ENCODE measurements at regions not wholly inside any gene's neighbourhood (a gene's known extent, or its start where the extent isn't known, plus 50 kb on each side); places are given as distances from the start of the nearest gene placed in this dataset.

- H3K4me1 Mint-ChIP-seq (ENCODE audit: low read depth in 2 of 2), result peaks cover 8 to 20% of the 10 kb centered on the region in 2 donors
- peaks cover 4 to 9% of the 10 kb centered on the region in 2 donors for H3K27me3 Mint-ChIP-seq
- H3K36me3 Mint-ChIP-seq, result no peaks in the 10 kb centered on the region
- peaks cover 2% of the 10 kb centered on the region for H3K9me3 Mint-ChIP-seq
- peak in 1 of 2 donors; percentile 38 for ATAC-seq
- H3K27ac Mint-ChIP-seq, result peak overlapping the region; percentile 73 to 93
- no peak for DNase-seq (ENCODE audit: low spot score)
- H3K4me3 Mint-ChIP-seq, result no peak overlapping the region
Observed at GRCh38 chr14:97442363-97442762, 645.2 kb downstream of the VRK1 start.

GRCh38 chr14:97443412-97443811 is 646.2 kb downstream of the VRK1 start:
- Mint-ChIP-seq H3K36me3 (no peaks in the 10 kb centered on the region), H3K27me3 (peaks cover 0 to 8% of the 10 kb centered on the region in 2 donors), H3K9me3 (no peaks in the 10 kb centered on the region), H3K4me3 (no peak overlapping the region), H3K27ac (peak overlapping the region; percentile 36 to 73), H3K4me1 (ENCODE audit: low read depth in 2 of 2) (peaks cover 8 to 17% of the 10 kb centered on the region in 2 donors)
- no peak for ATAC-seq
- DNase-seq (ENCODE audit: low spot score), result no peak

GRCh38 chr14:97444248-97444647 is 647.1 kb downstream of the VRK1 start:
- H3K27ac Mint-ChIP-seq, result peak overlapping the region in 1 of 2 donors; percentile 11
- peaks cover 8 to 17% of the 10 kb centered on the region in 2 donors for H3K4me1 Mint-ChIP-seq (ENCODE audit: low read depth in 2 of 2)
- H3K27me3 Mint-ChIP-seq, result peaks cover 0 to 8% of the 10 kb centered on the region in 2 donors
- ATAC-seq, result no peak
- no peaks in the 10 kb centered on the region for H3K9me3 Mint-ChIP-seq
- H3K4me3 Mint-ChIP-seq, result no peak overlapping the region
- no peaks in the 10 kb centered on the region for H3K36me3 Mint-ChIP-seq
- no peak for DNase-seq (ENCODE audit: low spot score)

GRCh38 chr14:97445367-97445766 is 648.2 kb downstream of the VRK1 start:
- peaks cover 8 to 17% of the 10 kb centered on the region in 2 donors for H3K4me1 Mint-ChIP-seq (ENCODE audit: low read depth in 2 of 2)
- H3K9me3 Mint-ChIP-seq, result no peaks in the 10 kb centered on the region
- DNase-seq (ENCODE audit: low spot score) (no peak), ATAC-seq (no peak)
- H3K27ac Mint-ChIP-seq, result no peak overlapping the region
- H3K4me3 Mint-ChIP-seq, result no peak overlapping the region
- no peaks in the 10 kb centered on the region for H3K36me3 Mint-ChIP-seq
- peaks cover 0 to 8% of the 10 kb centered on the region in 2 donors for H3K27me3 Mint-ChIP-seq

- Mint-ChIP-seq H3K27ac (no peak overlapping the region), H3K9me3 (no peaks in the 10 kb centered on the region), H3K4me3 (no peak overlapping the region), H3K4me1 (ENCODE audit: low read depth in 2 of 2) (peaks cover 8 to 17% of the 10 kb centered on the region in 2 donors), H3K27me3 (peaks cover 0 to 8% of the 10 kb centered on the region in 2 donors), H3K36me3 (no peaks in the 10 kb centered on the region)
- no peak for ATAC-seq
- DNase-seq (ENCODE audit: low spot score), result no peak
Observed at GRCh38 chr14:97446087-97446486, 648.9 kb downstream of the VRK1 start.

- H3K4me3 Mint-ChIP-seq, result no peak overlapping the region
- ATAC-seq, result no peak
- H3K27me3 Mint-ChIP-seq, result no peaks in the 10 kb centered on the region
- peaks cover 31 to 38% of the 10 kb centered on the region in 2 donors for H3K4me1 Mint-ChIP-seq (ENCODE audit: low read depth in 2 of 2)
- no peak for DNase-seq (ENCODE audit: low spot score)
- H3K36me3 Mint-ChIP-seq, result peaks cover 5% of the 10 kb centered on the region
- H3K27ac Mint-ChIP-seq, result peak overlapping the region in 1 of 2 donors; percentile 14
- no peaks in the 10 kb centered on the region for H3K9me3 Mint-ChIP-seq
Observed at GRCh38 chr14:97452314-97452713, 655.1 kb downstream of the VRK1 start.

- Mint-ChIP-seq H3K4me3 (no peak overlapping the region), H3K27ac (no peak overlapping the region), H3K27me3 (no peaks in the 10 kb centered on the region), H3K4me1 (ENCODE audit: low read depth in 2 of 2) (peaks cover 48 to 54% of the 10 kb centered on the region in 2 donors), H3K36me3 (peaks cover 6% of the 10 kb centered on the region), H3K9me3 (no peaks in the 10 kb centered on the region)
- DNase-seq (ENCODE audit: low spot score) (no peak), ATAC-seq (no peak)
Observed at GRCh38 chr14:97453991-97454390, 656.8 kb downstream of the VRK1 start.

GRCh38 chr14:97456462-97456861 is 659.3 kb downstream of the VRK1 start:
- H3K9me3 Mint-ChIP-seq, result peaks cover under 1% of the 10 kb centered on the region
- H3K4me3 Mint-ChIP-seq, result peak overlapping the region; percentile 84
- H3K36me3 Mint-ChIP-seq, result peaks cover 8% of the 10 kb centered on the region
- H3K27ac Mint-ChIP-seq, result peak overlapping the region; percentile 95 to 97
- peaks cover 59 to 66% of the 10 kb centered on the region in 2 donors for H3K4me1 Mint-ChIP-seq (ENCODE audit: low read depth in 2 of 2)
- DNase-seq (ENCODE audit: low spot score) (no peak), ATAC-seq (no peak)
- no peaks in the 10 kb centered on the region for H3K27me3 Mint-ChIP-seq

GRCh38 chr14:97456958-97457357 is 659.8 kb downstream of the VRK1 start:
- Mint-ChIP-seq H3K4me1 (ENCODE audit: low read depth in 2 of 2) (peaks cover 64 to 66% of the 10 kb centered on the region in 2 donors), H3K27ac (peak overlapping the region; percentile 95 to 97), H3K9me3 (peaks cover 5% of the 10 kb centered on the region), H3K4me3 (peak overlapping the region; percentile 84), H3K36me3 (peaks cover 13% of the 10 kb centered on the region), H3K27me3 (no peaks in the 10 kb centered on the region)
- DNase-seq (ENCODE audit: low spot score) (peak; percentile 84), ATAC-seq (peak; percentile 85 to 93)

GRCh38 chr14:97457575-97458085 is 660.4 kb downstream of the VRK1 start:
- H3K9me3 Mint-ChIP-seq, result peaks cover 6% of the 10 kb centered on the region
- H3K27me3 Mint-ChIP-seq, result no peaks in the 10 kb centered on the region
- peaks cover 64 to 70% of the 10 kb centered on the region in 2 donors for H3K4me1 Mint-ChIP-seq (ENCODE audit: low read depth in 2 of 2)
- DNase-seq (ENCODE audit: low spot score) (no peak), ATAC-seq (no peak)
- peak overlapping the region; percentile 95 to 97 for H3K27ac Mint-ChIP-seq
- peak overlapping the region; percentile 84 for H3K4me3 Mint-ChIP-seq
- peaks cover 20% of the 10 kb centered on the region for H3K36me3 Mint-ChIP-seq

- peak overlapping the region; percentile 95 to 97 for H3K27ac Mint-ChIP-seq
- no peak for DNase-seq (ENCODE audit: low spot score)
- H3K36me3 Mint-ChIP-seq, result peaks cover 25% of the 10 kb centered on the region
- H3K27me3 Mint-ChIP-seq, result no peaks in the 10 kb centered on the region
- H3K4me3 Mint-ChIP-seq, result peak overlapping the region; percentile 84
- H3K4me1 Mint-ChIP-seq (ENCODE audit: low read depth in 2 of 2), result peaks cover 64 to 75% of the 10 kb centered on the region in 2 donors
- peaks cover 9% of the 10 kb centered on the region for H3K9me3 Mint-ChIP-seq
- ATAC-seq, result no peak
Observed at GRCh38 chr14:97458255-97458654, 661.1 kb downstream of the VRK1 start.

- no peaks in the 10 kb centered on the region for H3K27me3 Mint-ChIP-seq
- DNase-seq (ENCODE audit: low spot score), result peak; percentile 85
- peaks cover 25% of the 10 kb centered on the region for H3K36me3 Mint-ChIP-seq
- peak overlapping the region; percentile 84 for H3K4me3 Mint-ChIP-seq
- H3K9me3 Mint-ChIP-seq, result peaks cover 9% of the 10 kb centered on the region
- peaks cover 64 to 72% of the 10 kb centered on the region in 2 donors for H3K4me1 Mint-ChIP-seq (ENCODE audit: low read depth in 2 of 2)
- peak overlapping the region; percentile 95 to 97 for H3K27ac Mint-ChIP-seq
- ATAC-seq, result peak; percentile 81 to 84
Observed at GRCh38 chr14:97458661-97459579, 661.7 kb downstream of the VRK1 start.

GRCh38 chr14:97462081-97462480 is 664.9 kb downstream of the VRK1 start:
- peaks cover 12% of the 10 kb centered on the region for H3K9me3 Mint-ChIP-seq
- H3K36me3 Mint-ChIP-seq, result peaks cover 30% of the 10 kb centered on the region
- H3K27me3 Mint-ChIP-seq, result no peaks in the 10 kb centered on the region
- H3K4me3 Mint-ChIP-seq, result peak overlapping the region; percentile 68
- H3K27ac Mint-ChIP-seq, result peak overlapping the region; percentile 82 to 96
- ATAC-seq (peak; percentile 37 to 52), DNase-seq (ENCODE audit: low spot score) (no peak)
- peaks cover 39 to 47% of the 10 kb centered on the region in 2 donors for H3K4me1 Mint-ChIP-seq (ENCODE audit: low read depth in 2 of 2)

- ATAC-seq (no peak), DNase-seq (ENCODE audit: low spot score) (no peak)
- Mint-ChIP-seq H3K27ac (no peak overlapping the region), H3K4me1 (ENCODE audit: low read depth in 2 of 2) (peaks cover 0 to 5% of the 10 kb centered on the region in 2 donors), H3K36me3 (peaks cover 12% of the 10 kb centered on the region), H3K9me3 (peaks cover 3% of the 10 kb centered on the region), H3K27me3 (no peaks in the 10 kb centered on the region), H3K4me3 (no peak overlapping the region)
Observed at GRCh38 chr14:97468220-97468619, 671.0 kb downstream of the VRK1 start.

Data from natural killer cell treated with Interleukin-12 subunit alpha and Interleukin-12 subunit beta and Interleukin-15 and Interleukin-18, amount 100 ng/mL, for 72 hours (primary cell).